Activated T-cell treated with anti-CD3 and anti-CD28 coated beads, Interleukin-2, amount 50 U/mL, for 72 hours (primary cell): ENCODE measurements at regions not wholly inside any gene's neighbourhood (a gene's known extent, or its start where the extent isn't known, plus 50 kb on each side); places are given as distances from the start of the nearest gene placed in this dataset.
"Not testable (repeated sequence)": the region's sequence is repeated elsewhere in the genome, so short reads cannot be mapped to it uniquely, and the experiment has no call there.

Experiments used
- ATAC-seq, 2 donors: fragments of 150-1000 bp; cut with Tn5 transposase; replicated peaks in 1 of 2; 2 replicates each; pipeline ENCODE4 v1.10.0; 2021; ENCODE audit warnings: moderate library complexity in 2 of 2, mild to moderate bottlenecking in 1 of 2
- DNase-seq, 2 donors: peaks; one replicate each; pipeline ENCODE4 v3.0.0; 2021 to 2022; ENCODE audit warnings: mixed read lengths in 1 of 2
- H3K27ac Mint-ChIP-seq: one replicate; pipeline ENCODE4 v1.8.0; 2022; ENCODE audit warnings: mild to moderate bottlenecking, moderate library complexity, mixed read lengths
- H3K27me3 Mint-ChIP-seq: one replicate; pipeline ENCODE4 v1.8.0; 2022; ENCODE audit warnings: low read depth, mixed read lengths
- H3K36me3 Mint-ChIP-seq, 2 donors: one replicate each; pipeline ENCODE4 v1.8.0; 2022; ENCODE audit warnings: mixed read lengths in 2 of 2, mild to moderate bottlenecking in 1 of 2; ENCODE audit not compliant: insufficient read depth in 2 of 2
- H3K4me1 Mint-ChIP-seq: one replicate; pipeline ENCODE4 v1.8.0; 2022; ENCODE audit warnings: low read depth, mixed read lengths
- H3K4me3 Mint-ChIP-seq, 2 donors: one replicate each; pipeline ENCODE4 v1.8.0; 2022; ENCODE audit warnings: mild to moderate bottlenecking in 2 of 2, mixed read lengths in 2 of 2, moderate library complexity in 2 of 2
- H3K9me3 Mint-ChIP-seq, 2 donors: one replicate each; pipeline ENCODE4 v1.8.0; 2022; ENCODE audit warnings: mixed read lengths in 2 of 2

GRCh38 chr18:73563345-73563744, 584.3 kb downstream of the FBXO15 start:
- peaks cover 0 to 2% of the 10 kb centered on the region in 2 donors for H3K9me3 Mint-ChIP-seq
- DNase-seq = no peak
- H3K36me3 Mint-ChIP-seq = no peaks in the 10 kb centered on the region
- no peaks in the 10 kb centered on the region for H3K4me1 Mint-ChIP-seq
- H3K4me3 Mint-ChIP-seq = no peak overlapping the region
- no peaks in the 10 kb centered on the region for H3K27me3 Mint-ChIP-seq
- no peak for ATAC-seq
- no peak overlapping the region for H3K27ac Mint-ChIP-seq

- H3K4me3 Mint-ChIP-seq = no peak overlapping the region
- no peak for ATAC-seq
- no peaks in the 10 kb centered on the region for H3K36me3 Mint-ChIP-seq
- no peaks in the 10 kb centered on the region for H3K27me3 Mint-ChIP-seq
- no peaks in the 10 kb centered on the region for H3K4me1 Mint-ChIP-seq
- peaks cover 4 to 6% of the 10 kb centered on the region in 2 donors for H3K9me3 Mint-ChIP-seq
- no peak overlapping the region for H3K27ac Mint-ChIP-seq
- no peak for DNase-seq
Observed at GRCh38 chr18:73556904-73557303, 590.7 kb downstream of the FBXO15 start.

DNA sequence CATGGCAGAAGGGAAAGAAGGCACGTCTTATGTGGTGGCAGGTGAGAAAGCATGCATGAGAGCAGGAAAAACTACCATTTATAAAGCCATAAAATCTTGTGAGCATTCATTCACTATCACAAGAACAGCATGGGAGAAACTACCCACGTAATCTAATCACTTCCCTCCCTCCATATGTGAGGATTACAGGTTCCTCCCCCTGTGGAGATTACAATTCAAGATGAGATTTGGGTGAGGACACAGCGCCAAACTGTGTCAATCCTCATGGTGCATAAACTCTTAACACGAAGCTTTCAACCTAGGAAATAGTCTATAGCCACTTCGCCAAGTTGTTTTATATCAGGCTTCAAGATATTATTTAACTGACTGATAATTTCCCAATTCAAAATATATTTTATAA, 595.5 kb downstream of the FBXO15 start:
- Mint-ChIP-seq H3K4me1 (no peaks in the 10 kb centered on the region), H3K4me3 (no peak overlapping the region), H3K9me3 (peaks cover 4 to 6% of the 10 kb centered on the region in 2 donors), H3K27ac (no peak overlapping the region), H3K27me3 (no peaks in the 10 kb centered on the region), H3K36me3 (no peaks in the 10 kb centered on the region)
- DNase-seq (no peak), ATAC-seq (no peak)

- DNase-seq (no peak), ATAC-seq (no peak)
- Mint-ChIP-seq H3K4me1 (no peaks in the 10 kb centered on the region), H3K4me3 (no peak overlapping the region), H3K36me3 (no peaks in the 10 kb centered on the region), H3K27ac (no peak overlapping the region), H3K9me3 (peaks cover 4 to 6% of the 10 kb centered on the region in 2 donors), H3K27me3 (no peaks in the 10 kb centered on the region)
Observed at GRCh38 chr18:73551211-73551610, 596.4 kb downstream of the FBXO15 start.

DNA sequence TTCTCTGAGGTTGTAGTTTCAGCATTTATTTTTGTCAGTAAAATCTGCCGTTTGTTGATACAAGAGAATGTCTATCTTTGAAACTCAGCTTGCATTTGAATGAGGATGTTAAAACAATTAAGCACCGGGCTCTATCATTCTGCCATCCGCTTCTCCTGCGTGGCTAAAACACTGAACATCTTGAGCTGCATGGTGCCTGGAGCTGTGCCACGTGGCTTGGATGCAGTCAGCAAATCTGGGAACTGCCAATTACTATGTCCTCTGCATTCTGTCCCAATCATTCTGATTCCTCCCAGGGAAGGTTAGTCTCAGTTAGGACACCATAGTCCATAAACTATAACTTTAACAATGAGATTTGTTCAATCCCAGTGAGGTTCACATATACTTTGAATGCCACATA, 598.4 kb downstream of the FBXO15 start:
- Mint-ChIP-seq H3K27me3 (no peaks in the 10 kb centered on the region), H3K36me3 (no peaks in the 10 kb centered on the region), H3K9me3 (peaks cover 0 to 2% of the 10 kb centered on the region in 2 donors), H3K27ac (no peak overlapping the region), H3K4me1 (no peaks in the 10 kb centered on the region), H3K4me3 (no peak overlapping the region)
- no peak for DNase-seq
- ATAC-seq = no peak

- no peak overlapping the region for H3K27ac Mint-ChIP-seq
- no peak overlapping the region for H3K4me3 Mint-ChIP-seq
- H3K9me3 Mint-ChIP-seq = peaks cover 0 to 3% of the 10 kb centered on the region in 2 donors
- H3K4me1 Mint-ChIP-seq = no peaks in the 10 kb centered on the region
- no peaks in the 10 kb centered on the region for H3K36me3 Mint-ChIP-seq
- no peak for DNase-seq
- H3K27me3 Mint-ChIP-seq = no peaks in the 10 kb centered on the region
- no peak for ATAC-seq
Observed at GRCh38 chr18:73545472-73545871, 602.2 kb downstream of the FBXO15 start.

DNA sequence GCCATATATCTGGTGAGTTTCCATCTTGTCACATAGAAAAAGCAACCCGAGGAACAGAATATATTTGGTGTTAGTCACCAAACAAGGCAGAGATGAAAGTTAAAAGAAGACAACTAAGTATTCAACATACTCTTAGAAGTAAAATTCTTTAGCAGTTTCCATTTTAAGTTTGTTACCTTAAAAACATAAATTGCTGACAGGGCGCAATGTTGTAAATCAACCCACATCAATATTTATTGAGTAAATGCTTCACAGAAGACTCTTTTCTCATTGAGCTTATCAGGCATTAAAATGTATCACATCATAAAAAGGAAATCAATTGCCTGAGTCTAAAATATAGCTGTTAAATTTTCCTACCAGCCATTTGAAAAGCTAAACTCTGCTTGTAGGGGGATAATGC, 603.0 kb downstream of the FBXO15 start:
- Mint-ChIP-seq H3K4me1 (no peaks in the 10 kb centered on the region), H3K36me3 (no peaks in the 10 kb centered on the region), H3K27me3 (no peaks in the 10 kb centered on the region), H3K4me3 (no peak overlapping the region), H3K9me3 (peaks cover 0 to 3% of the 10 kb centered on the region in 2 donors), H3K27ac (no peak overlapping the region)
- ATAC-seq (no peak), DNase-seq (no peak)

DNA sequence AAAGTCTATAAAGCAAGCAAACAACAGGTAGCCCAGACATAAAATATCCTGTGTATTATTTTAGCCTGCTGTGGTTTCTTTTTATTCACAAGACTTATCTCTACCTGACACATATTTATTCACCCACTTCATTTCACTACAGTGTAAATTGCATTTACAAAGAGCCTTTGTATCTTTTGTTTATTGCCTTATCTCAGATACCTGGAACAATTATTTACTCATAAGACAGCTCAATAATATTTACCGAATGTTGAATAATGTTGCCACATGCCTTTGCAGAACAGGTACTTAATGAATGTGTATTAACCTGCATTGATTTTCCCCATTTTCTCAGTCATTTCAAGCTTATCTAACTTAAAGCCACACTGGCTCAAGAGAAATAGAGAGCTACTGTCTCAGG, 603.6 kb downstream of the FBXO15 start:
- Mint-ChIP-seq H3K27me3 (no peaks in the 10 kb centered on the region), H3K9me3 (peaks cover 0 to 3% of the 10 kb centered on the region in 2 donors), H3K4me3 (no peak overlapping the region), H3K27ac (no peak overlapping the region), H3K4me1 (no peaks in the 10 kb centered on the region), H3K36me3 (no peaks in the 10 kb centered on the region)
- ATAC-seq = no peak
- DNase-seq = no peak

GRCh38 chr18:73535990-73536389, 611.6 kb downstream of the FBXO15 start:
- DNase-seq (no peak), ATAC-seq (no peak)
- H3K4me3 Mint-ChIP-seq = no peak overlapping the region
- H3K27ac Mint-ChIP-seq = no peak overlapping the region
- no peaks in the 10 kb centered on the region for H3K27me3 Mint-ChIP-seq
- no peaks in the 10 kb centered on the region for H3K4me1 Mint-ChIP-seq
- peaks cover 1 to 2% of the 10 kb centered on the region in 2 donors for H3K9me3 Mint-ChIP-seq
- no peaks in the 10 kb centered on the region for H3K36me3 Mint-ChIP-seq

GRCh38 chr18:73535189-73535588, 612.4 kb downstream of the FBXO15 start:
- peaks cover 1 to 5% of the 10 kb centered on the region in 2 donors for H3K9me3 Mint-ChIP-seq
- DNase-seq = no peak
- no peaks in the 10 kb centered on the region for H3K36me3 Mint-ChIP-seq
- H3K4me3 Mint-ChIP-seq = no peak overlapping the region
- no peak for ATAC-seq
- H3K27me3 Mint-ChIP-seq = no peaks in the 10 kb centered on the region
- H3K4me1 Mint-ChIP-seq = no peaks in the 10 kb centered on the region
- no peak overlapping the region for H3K27ac Mint-ChIP-seq

- Mint-ChIP-seq H3K4me3 (no peak overlapping the region), H3K4me1 (no peaks in the 10 kb centered on the region), H3K36me3 (no peaks in the 10 kb centered on the region), H3K27me3 (no peaks in the 10 kb centered on the region), H3K9me3 (peaks cover 1 to 7% of the 10 kb centered on the region in 2 donors), H3K27ac (no peak overlapping the region)
- DNase-seq = no peak
- ATAC-seq = no peak
Observed at GRCh38 chr18:73531601-73532000, 616.0 kb downstream of the FBXO15 start.

DNA sequence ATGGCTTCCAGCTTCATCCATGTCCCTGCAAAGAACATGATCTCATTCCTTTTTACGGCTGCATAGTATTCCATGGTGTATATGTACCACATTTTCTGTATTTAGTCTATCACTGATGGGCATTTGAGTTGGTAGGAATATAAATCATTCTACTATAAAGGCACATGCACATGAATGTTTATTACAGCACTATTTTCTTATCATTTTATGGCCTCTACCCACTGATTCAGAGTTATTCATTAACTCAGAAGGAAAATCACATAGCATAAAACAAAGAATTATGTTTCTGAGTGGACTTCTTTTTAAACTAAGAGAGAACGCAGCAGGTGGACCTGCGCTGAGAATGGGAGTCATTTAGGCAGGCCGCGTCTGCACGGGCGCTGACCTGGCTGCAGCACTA, 619.6 kb downstream of the FBXO15 start:
- no peak for DNase-seq
- no peak for ATAC-seq
- H3K36me3 Mint-ChIP-seq = no peaks in the 10 kb centered on the region
- H3K9me3 Mint-ChIP-seq = peaks cover 1 to 8% of the 10 kb centered on the region in 2 donors
- H3K27me3 Mint-ChIP-seq = no peaks in the 10 kb centered on the region
- no peak overlapping the region for H3K27ac Mint-ChIP-seq
- no peak overlapping the region for H3K4me3 Mint-ChIP-seq
- no peaks in the 10 kb centered on the region for H3K4me1 Mint-ChIP-seq

DNA sequence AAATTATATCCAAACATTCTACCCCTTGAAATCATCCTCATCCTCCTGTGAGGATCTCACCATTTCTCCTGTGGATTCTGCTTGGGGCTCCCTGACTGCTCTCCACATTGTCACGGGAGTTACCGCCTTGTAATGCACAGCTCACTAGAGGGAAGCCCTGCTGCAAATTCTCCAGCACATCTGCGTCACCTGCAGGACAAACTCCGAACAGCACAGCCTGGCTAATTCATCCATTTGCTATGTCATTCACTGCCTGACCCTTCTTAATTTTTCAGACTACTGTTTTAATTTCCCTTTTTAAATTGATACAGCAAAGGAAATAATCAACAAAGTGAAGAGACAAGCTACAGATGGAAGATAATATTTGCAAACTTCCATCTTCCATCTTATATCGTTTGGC, 627.4 kb downstream of the FBXO15 start:
- peaks cover 4 to 11% of the 10 kb centered on the region in 2 donors for H3K9me3 Mint-ChIP-seq

DNA sequence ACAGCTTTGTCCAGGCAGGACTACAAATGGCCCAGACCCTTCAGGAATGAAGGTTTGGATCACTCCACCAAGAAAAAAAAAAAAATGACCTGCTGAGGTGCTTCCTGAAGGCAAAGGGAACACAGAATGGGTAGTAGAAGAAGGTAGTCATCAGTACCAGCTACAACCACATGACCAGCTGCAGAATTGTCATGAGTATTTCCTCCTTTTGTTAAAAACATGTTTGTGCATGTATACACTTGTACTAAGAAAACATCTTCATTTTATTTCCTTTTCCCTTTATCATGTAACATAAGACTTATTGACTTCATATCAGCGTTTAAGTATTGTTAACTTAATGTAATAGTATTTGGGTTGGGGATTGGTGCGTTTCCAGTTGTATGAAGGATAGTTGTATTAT, 631.6 kb downstream of the FBXO15 start:
- H3K4me3 Mint-ChIP-seq, DNase-seq, H3K9me3 Mint-ChIP-seq, H3K4me1 Mint-ChIP-seq, H3K36me3 Mint-ChIP-seq, H3K27ac Mint-ChIP-seq, H3K27me3 Mint-ChIP-seq, ATAC-seq: not testable (repeated sequence)

More for the DNA sequence above, 627.4 kb downstream of the FBXO15 start:
- Mint-ChIP-seq H3K27ac (no peak overlapping the region), H3K27me3 (no peaks in the 10 kb centered on the region), H3K4me3 (no peak overlapping the region), H3K4me1 (no peaks in the 10 kb centered on the region), H3K36me3 (no peaks in the 10 kb centered on the region)
- no peak for ATAC-seq
- no peak for DNase-seq
